HuH-7 (cell line): ENCODE measurements at regions not wholly inside any gene's neighbourhood (a gene's known extent, or its start where the extent isn't known, plus 50 kb on each side); places are given as distances from the start of the nearest gene placed in this dataset.

ENCODE experiments used
- DNase-seq: peaks from one replicate; pipeline ENCODE4 v3.0.0; 2011; ENCODE audit warnings: low spot score

DNA sequence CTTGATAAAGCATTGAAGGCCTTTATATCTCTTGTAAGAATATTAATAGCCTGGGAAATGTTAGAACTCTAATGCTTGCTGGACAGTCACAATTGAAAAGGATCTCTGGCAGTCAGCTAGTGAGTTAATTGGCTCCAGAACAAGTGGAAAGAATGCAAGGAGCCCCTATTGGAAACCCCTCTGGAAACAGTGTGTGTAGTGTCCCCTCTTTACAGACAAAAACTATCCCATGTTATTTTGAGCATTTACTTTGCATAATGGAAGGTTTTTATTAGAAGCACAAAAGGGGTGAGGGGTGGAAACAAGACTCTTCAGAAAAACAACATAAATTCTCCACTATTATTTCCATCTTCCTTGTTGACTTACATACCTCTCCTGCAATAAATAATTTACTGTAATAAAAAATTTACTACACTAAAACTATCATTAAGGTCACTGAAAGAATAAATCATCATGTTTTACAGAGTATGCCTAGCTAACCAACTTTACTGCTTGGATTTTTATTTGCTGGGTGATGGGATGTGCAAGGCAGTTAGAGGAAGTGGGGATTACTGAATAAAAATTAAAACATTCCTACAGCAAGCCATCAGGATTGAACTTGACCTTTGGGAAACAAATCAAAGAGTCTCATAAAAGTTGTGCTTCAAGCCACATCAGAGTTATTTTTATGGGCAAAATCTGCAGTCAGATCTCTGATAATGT lies 610.4 kb downstream of the TBC1D4 start:
- no peak for DNase-seq

- no peak for DNase-seq
These were observed 611.1 kb downstream of the TBC1D4 start for GRCh38 chr13:74870865-74871264.

DNA sequence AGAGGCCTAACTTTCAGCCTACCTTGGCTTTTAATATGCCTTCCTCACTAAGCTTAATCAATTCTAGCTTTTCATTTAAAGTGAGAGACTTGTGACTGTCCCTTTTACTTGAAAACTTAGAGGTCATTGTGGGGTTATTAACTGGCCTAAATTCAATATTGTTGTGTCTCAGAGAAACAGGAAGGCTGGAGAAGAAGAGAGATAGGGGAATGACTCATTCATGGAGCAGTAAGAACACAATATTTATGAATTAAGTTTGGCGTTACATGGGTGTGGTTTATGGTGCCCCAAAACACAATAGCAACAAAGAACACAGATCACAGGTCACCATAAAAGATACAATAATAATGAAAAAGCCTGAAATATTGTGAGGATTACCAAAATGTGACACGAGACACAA lies 612.1 kb downstream of the TBC1D4 start:
- DNase-seq = no peak

GRCh38 chr13:74868049-74868448 lies 613.9 kb downstream of the TBC1D4 start:
- no peak for DNase-seq

- DNase-seq = no peak
These were observed 614.5 kb downstream of the TBC1D4 start for GRCh38 chr13:74867460-74867859.

DNA sequence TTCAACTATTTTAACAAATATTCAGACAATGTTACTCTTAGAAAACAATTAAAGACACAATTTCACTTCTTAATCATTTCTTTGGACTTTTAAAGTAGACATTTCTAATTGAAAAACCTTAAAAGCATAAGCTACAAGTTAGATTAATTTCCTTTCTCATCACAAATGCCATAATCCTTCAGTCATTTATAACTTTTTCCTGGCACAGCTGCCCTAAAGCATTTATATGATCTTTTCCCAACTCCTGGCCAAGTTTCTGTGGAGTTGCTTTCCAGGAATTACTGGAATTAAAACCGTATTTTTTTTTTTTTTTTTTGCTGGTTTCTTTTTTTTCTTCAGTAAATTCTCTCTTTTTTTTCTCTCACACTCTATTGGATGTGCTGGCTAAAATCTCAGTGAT lies 615.9 kb downstream of the TBC1D4 start:
- no peak for DNase-seq

GRCh38 chr13:74865656-74866055 lies 616.3 kb downstream of the TBC1D4 start:
- DNase-seq = no peak

- DNase-seq = no peak
These were observed 621.2 kb downstream of the TBC1D4 start for GRCh38 chr13:74860789-74861188.

DNA sequence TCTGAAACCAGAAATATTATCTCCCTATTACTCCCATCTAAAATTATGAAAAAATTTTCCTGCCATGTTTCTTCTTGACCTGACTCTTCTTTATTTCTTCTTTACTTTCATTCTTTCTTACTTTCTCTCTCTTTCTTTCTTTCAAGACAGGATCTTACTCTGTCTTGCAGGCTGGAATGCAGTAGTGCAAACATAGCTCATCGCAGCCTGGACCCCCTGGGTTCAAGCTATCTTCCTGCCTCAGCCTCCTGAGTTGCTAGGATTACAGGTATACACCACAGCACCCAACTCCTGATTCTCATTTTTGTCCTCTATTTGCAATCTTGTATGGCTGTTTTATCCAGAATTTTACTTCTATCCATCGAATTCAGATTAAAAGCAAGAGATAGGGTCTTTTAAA lies 631.1 kb downstream of the TBC1D4 start:
- DNase-seq = no peak

GRCh38 chr13:74847966-74848365 lies 634.0 kb downstream of the TBC1D4 start:
- DNase-seq = no peak

GRCh38 chr13:74845806-74846205 lies 636.2 kb downstream of the TBC1D4 start:
- DNase-seq = no peak

GRCh38 chr13:74841651-74842050 lies 640.3 kb downstream of the TBC1D4 start:
- DNase-seq = no peak

GRCh38 chr13:74841123-74841522 lies 640.8 kb downstream of the TBC1D4 start:
- DNase-seq = no peak

DNA sequence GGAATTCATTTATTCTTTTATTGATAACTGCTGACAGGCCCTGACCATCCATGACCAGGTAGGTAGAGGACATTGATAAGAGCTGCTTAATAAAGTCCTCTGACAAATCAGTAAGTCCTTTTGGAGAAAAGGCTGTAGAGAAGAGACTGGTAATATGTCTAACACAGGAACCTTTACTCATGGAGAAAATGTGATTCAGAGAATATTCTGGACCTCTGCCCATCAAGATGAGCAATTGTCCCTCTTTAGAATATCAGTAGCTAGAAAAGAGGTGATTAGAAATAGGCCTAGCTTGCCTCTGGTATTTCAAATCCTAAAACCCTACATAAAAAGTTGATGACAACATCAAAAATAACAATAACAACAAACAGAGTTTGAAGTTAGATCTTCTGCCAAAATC lies 642.3 kb downstream of the TBC1D4 start:
- no peak for DNase-seq

DNA sequence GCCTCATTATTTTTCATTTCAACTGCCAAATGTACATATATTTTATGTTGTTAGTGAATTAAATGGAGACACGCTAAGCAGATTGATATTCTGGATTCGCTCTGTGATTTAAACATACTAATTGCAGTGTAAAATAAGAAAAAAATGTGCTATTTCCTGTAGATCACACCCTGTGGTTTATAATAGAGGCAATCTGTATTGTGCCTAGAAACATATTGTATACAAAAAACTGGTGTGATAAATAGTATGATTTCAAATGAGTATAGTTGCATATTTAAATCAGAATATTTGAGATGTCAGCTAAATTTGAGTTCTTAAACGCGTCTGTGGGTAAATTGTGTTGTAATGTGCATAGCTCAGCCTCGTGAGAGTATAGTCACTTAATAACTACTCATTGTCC lies 643.9 kb downstream of the TBC1D4 start:
- DNase-seq = no peak

DNA sequence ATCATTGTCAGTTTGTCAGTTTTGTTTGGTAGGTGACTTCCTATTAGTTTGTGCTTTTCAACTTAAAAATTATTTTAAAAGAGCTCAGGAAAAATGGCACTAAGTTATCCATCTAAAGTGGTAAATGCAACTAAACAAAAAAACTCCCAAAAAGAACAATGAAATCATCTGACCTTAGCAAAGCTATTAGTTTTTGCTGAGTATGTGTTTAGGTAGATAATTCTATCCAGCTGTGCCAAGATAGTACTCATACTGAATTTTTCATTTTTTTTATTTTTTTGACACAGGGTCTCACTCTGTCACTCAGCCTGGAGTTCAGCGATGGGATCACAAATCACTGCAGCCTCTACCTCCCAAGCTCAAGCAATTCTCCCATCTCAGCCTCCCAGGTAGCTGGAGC lies 645.3 kb downstream of the TBC1D4 start:
- no peak for DNase-seq

GRCh38 chr13:74835579-74835978 lies 646.4 kb downstream of the TBC1D4 start:
- no peak for DNase-seq

DNA sequence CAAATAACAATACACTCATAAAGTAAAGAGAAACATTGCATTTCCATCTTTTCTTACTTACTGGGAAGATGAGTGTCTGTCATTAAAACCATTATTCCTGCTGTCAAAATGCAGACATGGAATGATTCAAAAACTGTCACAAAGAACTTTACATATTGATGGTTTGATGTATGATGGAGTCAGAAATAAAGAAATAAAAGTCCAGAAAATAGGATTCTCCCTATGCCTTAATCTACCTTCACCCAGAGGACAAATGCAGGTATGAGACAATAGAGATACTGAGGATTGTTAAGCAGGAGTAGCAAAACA lies 656.1 kb downstream of the TBC1D4 start:
- no peak for DNase-seq

GRCh38 chr13:74825152-74825937 lies 656.6 kb downstream of the TBC1D4 start:
- no peak for DNase-seq

DNA sequence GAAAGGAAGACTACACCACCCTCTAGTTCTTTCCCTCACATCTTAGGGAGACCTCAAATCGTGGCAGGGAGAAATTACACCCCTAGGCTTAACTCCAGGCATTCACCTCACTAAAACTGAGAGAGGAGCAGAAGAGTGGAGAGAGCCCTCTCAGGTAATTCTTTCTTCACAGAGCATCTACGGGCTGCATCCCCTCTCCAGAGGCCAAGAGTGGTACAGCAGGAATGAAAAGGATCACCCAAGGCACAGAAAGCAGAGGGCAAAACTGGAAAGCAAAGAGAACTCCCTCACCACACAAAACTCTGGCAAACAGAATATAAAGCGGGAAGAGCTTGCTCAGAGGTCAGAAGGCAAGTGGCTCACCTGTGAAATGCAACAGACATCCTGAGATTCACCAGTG lies 661.2 kb downstream of the TBC1D4 start:
- DNase-seq = no peak

DNA sequence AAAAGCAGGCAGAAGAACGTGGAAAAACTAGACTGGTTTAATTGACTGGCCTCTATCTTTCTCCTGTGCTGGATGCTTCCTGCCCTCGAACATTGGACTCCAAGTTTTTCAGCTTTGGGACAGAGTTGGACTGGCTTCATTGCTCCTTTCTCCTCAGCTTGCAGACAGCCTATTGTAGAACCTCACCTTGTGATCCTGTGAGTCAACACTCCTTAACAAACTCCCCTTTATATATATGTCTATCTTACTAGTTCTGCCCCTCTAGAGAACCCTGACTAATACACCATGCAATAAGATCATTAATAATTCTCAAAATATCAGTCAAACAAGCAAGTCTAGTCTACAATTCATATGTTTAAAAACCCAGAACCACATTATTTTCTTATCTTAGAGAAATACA lies 662.4 kb downstream of the TBC1D4 start:
- no peak for DNase-seq

DNA sequence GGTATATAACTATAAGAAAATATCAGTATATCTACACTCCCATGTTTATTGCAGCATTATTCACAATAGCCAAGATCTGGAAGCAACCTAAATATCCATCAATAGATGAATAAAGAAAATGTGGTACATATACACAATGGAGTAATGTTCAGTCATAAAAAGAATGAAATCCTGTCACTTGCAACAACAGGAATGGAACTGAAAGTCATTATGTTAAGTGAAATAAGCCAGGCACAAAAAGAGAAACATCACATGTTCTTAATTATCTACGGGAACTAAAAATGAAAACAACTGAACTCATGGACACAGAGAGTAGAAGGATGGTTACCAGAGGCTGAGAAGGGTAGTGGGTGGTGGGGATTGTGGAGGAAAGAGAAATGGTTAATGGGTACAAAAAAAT lies 665.2 kb downstream of the TBC1D4 start:
- DNase-seq = no peak

GRCh38 chr13:74796157-74796556 lies 662.0 kb upstream of the KLF12 start:
- no peak for DNase-seq

- DNase-seq = no peak
These were observed 661.3 kb upstream of the KLF12 start for GRCh38 chr13:74795526-74795925.
